ENCODE measurements at regions not wholly inside any gene's neighbourhood (a gene's known extent, or its start where the extent isn't known, plus 50 kb on each side); places are given as distances from the start of the nearest gene placed in this dataset.

- DNase-seq (no peak), ATAC-seq (no peak)
- Histone ChIP-seq H3K9me3 (no peaks in the 10 kb centered on the region), H3K4me3 (no peak overlapping the region), H3K4me1 (ENCODE audit: low read depth) (no peaks in the 10 kb centered on the region), H3K36me3 (ENCODE audit: low read depth) (no peaks in the 10 kb centered on the region)
- intact Hi-C loops (cut with DNase I, micrococcal nuclease) = no loop called here
- TF ChIP-seq CTCF (IDR thresholded peaks at IDR 0.05) = no peak
These were observed 231.4 kb upstream of the RPL38 start for GRCh38 chr17:73972056-73972455.

- DNase-seq (no peak), ATAC-seq (no peak)
- no peaks in the 10 kb centered on the region for H3K9me3 ChIP-seq
- H3K36me3 ChIP-seq (ENCODE audit: low read depth) = no peaks in the 10 kb centered on the region
- TF ChIP-seq CTCF (IDR thresholded peaks at IDR 0.05) = no peak
- H3K4me1 ChIP-seq (ENCODE audit: low read depth) = no peaks in the 10 kb centered on the region
- H3K4me3 ChIP-seq = no peak overlapping the region
- intact Hi-C loops (cut with DNase I, micrococcal nuclease) = no loop called here
These were observed 230.6 kb upstream of the RPL38 start for GRCh38 chr17:73972901-73973300.

DNA sequence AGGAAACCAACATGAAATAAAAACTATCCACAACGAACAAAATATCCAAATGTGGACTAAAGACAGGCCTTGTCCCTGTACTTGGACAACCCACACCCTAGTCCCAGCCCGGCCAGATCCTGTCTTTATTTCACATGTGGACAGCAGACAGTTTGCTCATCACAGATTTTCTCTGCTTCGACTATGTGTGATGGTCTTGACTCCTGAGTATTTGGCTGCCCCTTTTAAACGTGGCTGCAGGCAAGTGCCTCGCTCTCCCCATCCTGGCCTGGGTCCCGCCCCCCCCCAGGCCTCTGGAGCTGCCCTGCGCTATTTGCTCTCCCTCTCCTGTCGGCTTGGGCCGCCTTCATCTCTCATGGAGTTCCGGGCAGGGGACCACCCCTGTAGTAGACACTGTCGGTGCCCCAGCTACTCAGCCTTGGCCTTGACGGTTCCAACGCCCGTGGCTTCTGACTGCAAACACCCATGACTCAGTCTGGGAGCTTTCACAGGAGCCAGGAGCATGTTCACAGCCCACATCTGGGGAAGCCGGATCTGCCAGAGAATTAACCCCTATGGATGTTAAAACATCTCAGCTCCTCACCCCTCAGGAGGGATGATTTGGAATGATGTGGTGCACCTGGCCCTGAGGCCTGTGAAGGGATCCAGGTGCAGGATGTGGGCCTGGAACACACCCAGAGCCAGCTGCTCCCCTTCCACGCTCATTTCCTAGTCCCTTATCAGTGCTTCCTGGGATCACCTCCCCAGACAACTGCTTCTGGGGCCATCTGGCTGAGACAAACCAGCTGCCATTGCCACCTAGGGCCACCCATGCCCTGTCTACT lies 229.7 kb upstream of the RPL38 start:
- intact Hi-C loops (cut with DNase I, micrococcal nuclease) = no loop called here
- no peak for TF ChIP-seq CTCF (IDR thresholded peaks at IDR 0.05)
- ATAC-seq = peak; percentile 75
- H3K9me3 ChIP-seq = no peaks in the 10 kb centered on the region
- H3K36me3 ChIP-seq (ENCODE audit: low read depth) = no peaks in the 10 kb centered on the region
- no peaks in the 10 kb centered on the region for H3K4me1 ChIP-seq (ENCODE audit: low read depth)
- DNase-seq = no peak
- no peak overlapping the region for H3K4me3 ChIP-seq

- Histone ChIP-seq H3K4me3 (no peak overlapping the region), H3K9me3 (no peaks in the 10 kb centered on the region), H3K36me3 (ENCODE audit: low read depth) (no peaks in the 10 kb centered on the region), H3K4me1 (ENCODE audit: low read depth) (no peaks in the 10 kb centered on the region)
- intact Hi-C loops (cut with DNase I, micrococcal nuclease) = no loop called here
- no peak for ATAC-seq
- no peak for DNase-seq
- no peak for TF ChIP-seq CTCF (IDR thresholded peaks at IDR 0.05)
These were observed 228.9 kb upstream of the RPL38 start for GRCh38 chr17:73974536-73974935.

- ATAC-seq (no peak), DNase-seq (no peak)
- intact Hi-C loops (cut with DNase I, micrococcal nuclease) = no loop called here
- H3K4me3 ChIP-seq = no peak overlapping the region
- H3K4me1 ChIP-seq (ENCODE audit: low read depth) = no peaks in the 10 kb centered on the region
- no peak for TF ChIP-seq CTCF (IDR thresholded peaks at IDR 0.05)
- H3K9me3 ChIP-seq = no peaks in the 10 kb centered on the region
- H3K36me3 ChIP-seq (ENCODE audit: low read depth) = no peaks in the 10 kb centered on the region
These were observed 227.3 kb upstream of the RPL38 start for GRCh38 chr17:73976147-73976546.
